ENCODE measurements at regions not wholly inside any gene's neighbourhood (a gene's known extent, or its start where the extent isn't known, plus 50 kb on each side); places are given as distances from the start of the nearest gene placed in this dataset.

- ChIA-PET CTCF (interaction anchor here (0.7 to 1.7 kb wide), 2 partner anchors 162 to 245 kb away, joined by 3 to 6 read pairs; no protein-coding TSS in a partner anchor), POLR2A (no interaction called here)
- no peak overlapping the region for H3K4me2 ChIP-seq (replicated peaks; ENCODE audit: low read depth, low read length, poor library complexity, severe bottlenecking)
- Mint-ChIP-seq H3K9me3 (ENCODE audit: insufficient read depth) (no peaks in the 10 kb centered on the region), H3K4me1 (peaks cover 32% of the 10 kb centered on the region), H3K27me3 (no peaks in the 10 kb centered on the region), H3K4me3 (no peak overlapping the region), H3K27ac (no peak overlapping the region)
- TF ChIP-seq CTCF (IDR thresholded peaks at IDR 0.05) (no peak), EZH2 (IDR thresholded peaks at IDR 0.05; ENCODE audit: borderline replicate concordance, insufficient read depth, low read depth, low read length, poor library complexity, severe bottlenecking) (no peak)
- no peaks in the 10 kb centered on the region for H4K20me1 ChIP-seq (ENCODE audit: control insufficient read depth, insufficient read depth, low read length, poor library complexity, severe bottlenecking)
- H3K79me2 ChIP-seq (ENCODE audit: control insufficient read depth, insufficient read depth, low read length): no peaks in the 10 kb centered on the region
- H2AFZ ChIP-seq (ENCODE audit: insufficient read depth, low read depth, low read length, poor library complexity, severe bottlenecking): no peak overlapping the region
- H3K4me3 ChIP-seq (ENCODE audit: control extremely low read depth in 1 of 5, extremely low read depth in 1 of 5, insufficient read depth in 1 of 5, low read depth in 2 of 5, low read length in 4 of 5): no peak overlapping the region
- H3K27ac ChIP-seq (ENCODE audit: low read length in 2 of 2): no peak overlapping the region
- peaks cover 13 to 38% of the 10 kb centered on the region in 2 donors for H3K4me1 ChIP-seq (ENCODE audit: control insufficient read depth in 2 of 2, insufficient read depth in 2 of 2, low read length in 2 of 2)
- H3K36me3 ChIP-seq (replicated peaks in 1 of 2; ENCODE audit: control extremely low read depth in 1 of 2, control insufficient read depth in 1 of 2, extremely low read depth in 1 of 2, insufficient read depth in 2 of 2, low read length in 1 of 2): no peaks in the 10 kb centered on the region
- intact Hi-C loops (cut with micrococcal nuclease): no loop called here
- 80% methylated on average over 10 of the region's 10 CpGs for WGBS (ENCODE audit: insufficient coverage)
- peaks cover 0 to 6% (median 3%) of the 10 kb centered on the region in 3 donors for H3K9me3 ChIP-seq (ENCODE audit: control extremely low read depth in 1 of 3, control insufficient read depth in 2 of 3, insufficient read depth in 1 of 3, low read length in 2 of 3)
- ATAC-seq (ENCODE audit: low read depth) (no peak), DNase-seq (no peak)
- H3K27me3 ChIP-seq (replicated peaks in 1 of 4; ENCODE audit: control extremely low read depth in 1 of 4, control insufficient read depth in 3 of 4, insufficient read depth in 4 of 4, low read length in 3 of 4): no peaks in the 10 kb centered on the region
- H3K9ac ChIP-seq (ENCODE audit: low read length): no peak overlapping the region
Observed at GRCh38 chr1:25094995-25095394, 137.3 kb downstream of the SYF2 start.

GRCh38 chr1:25094229-25094628 lies 138.1 kb downstream of the SYF2 start:
- TF ChIP-seq CTCF (IDR thresholded peaks at IDR 0.05): no peak
- no peak for TF ChIP-seq EZH2 (IDR thresholded peaks at IDR 0.05; ENCODE audit: borderline replicate concordance, insufficient read depth, low read depth, low read length, poor library complexity, severe bottlenecking)
- Histone ChIP-seq H4K20me1 (ENCODE audit: control insufficient read depth, insufficient read depth, low read length, poor library complexity, severe bottlenecking) (no peaks in the 10 kb centered on the region), H3K79me2 (ENCODE audit: control insufficient read depth, insufficient read depth, low read length) (no peaks in the 10 kb centered on the region), H3K27ac (ENCODE audit: low read length in 2 of 2) (no peak overlapping the region), H2AFZ (ENCODE audit: insufficient read depth, low read depth, low read length, poor library complexity, severe bottlenecking) (no peak overlapping the region), H3K36me3 (replicated peaks in 1 of 2; ENCODE audit: control extremely low read depth in 1 of 2, control insufficient read depth in 1 of 2, extremely low read depth in 1 of 2, insufficient read depth in 2 of 2, low read length in 1 of 2) (no peaks in the 10 kb centered on the region), H3K9ac (ENCODE audit: low read length) (no peak overlapping the region), H3K27me3 (replicated peaks in 1 of 4; ENCODE audit: control extremely low read depth in 1 of 4, control insufficient read depth in 3 of 4, insufficient read depth in 4 of 4, low read length in 3 of 4) (no peaks in the 10 kb centered on the region), H3K4me3 (ENCODE audit: control extremely low read depth in 1 of 5, extremely low read depth in 1 of 5, insufficient read depth in 1 of 5, low read depth in 2 of 5, low read length in 4 of 5) (no peak overlapping the region), H3K4me2 (replicated peaks; ENCODE audit: low read depth, low read length, poor library complexity, severe bottlenecking) (no peak overlapping the region), H3K4me1 (ENCODE audit: control insufficient read depth in 2 of 2, insufficient read depth in 2 of 2, low read length in 2 of 2) (peaks cover 5 to 30% of the 10 kb centered on the region in 2 donors), H3K9me3 (ENCODE audit: control extremely low read depth in 1 of 3, control insufficient read depth in 2 of 3, insufficient read depth in 1 of 3, low read length in 2 of 3) (peaks cover 0 to 6% (median 3%) of the 10 kb centered on the region in 3 donors)
- intact Hi-C loops (cut with micrococcal nuclease): no loop called here
- peaks cover 24% of the 10 kb centered on the region for H3K4me1 Mint-ChIP-seq
- ChIA-PET CTCF (interaction anchor here (0.7 to 1.7 kb wide), 2 partner anchors 162 to 244 kb away, joined by 3 to 6 read pairs; no protein-coding TSS in a partner anchor), POLR2A (no interaction called here)
- no peaks in the 10 kb centered on the region for H3K9me3 Mint-ChIP-seq (ENCODE audit: insufficient read depth)
- WGBS (ENCODE audit: insufficient coverage): 92% methylated on average over 2 of the region's 3 CpGs
- no peak for ATAC-seq (ENCODE audit: low read depth)
- DNase-seq: no peak
- H3K27ac Mint-ChIP-seq: no peak overlapping the region
- no peak overlapping the region for H3K4me3 Mint-ChIP-seq
- H3K27me3 Mint-ChIP-seq: no peaks in the 10 kb centered on the region
